Esophagus squamous epithelium (tissue), 4 donors: ENCODE measurements at regions not wholly inside any gene's neighbourhood (a gene's known extent, or its start where the extent isn't known, plus 50 kb on each side); places are given as distances from the start of the nearest gene placed in this dataset.

Experiments used
- POLR2A ChIP-seq, 4 donors: fragments of 450-650 bp; IDR thresholded peaks; one replicate each; pipeline ENCODE4 v1.6.1; 2017; ENCODE audit warnings: antibody characterized with exemption in 4 of 4, mild to moderate bottlenecking in 4 of 4, moderate library complexity in 3 of 4
- TF ChIP-seq, protein P1 (sequence below), 6 experiments: fragments of 450-650 bp in 4 of 6; fragments of 200-600 bp in 2 of 6; sonication (generic) in 2 of 6; IDR thresholded peaks; one replicate each; pipeline ENCODE4 v1.5.1; 2016 to 2019; ENCODE audit warnings: antibody characterized with exemption in 6 of 6, mild to moderate bottlenecking in 4 of 6, moderate library complexity in 4 of 6

DNA sequence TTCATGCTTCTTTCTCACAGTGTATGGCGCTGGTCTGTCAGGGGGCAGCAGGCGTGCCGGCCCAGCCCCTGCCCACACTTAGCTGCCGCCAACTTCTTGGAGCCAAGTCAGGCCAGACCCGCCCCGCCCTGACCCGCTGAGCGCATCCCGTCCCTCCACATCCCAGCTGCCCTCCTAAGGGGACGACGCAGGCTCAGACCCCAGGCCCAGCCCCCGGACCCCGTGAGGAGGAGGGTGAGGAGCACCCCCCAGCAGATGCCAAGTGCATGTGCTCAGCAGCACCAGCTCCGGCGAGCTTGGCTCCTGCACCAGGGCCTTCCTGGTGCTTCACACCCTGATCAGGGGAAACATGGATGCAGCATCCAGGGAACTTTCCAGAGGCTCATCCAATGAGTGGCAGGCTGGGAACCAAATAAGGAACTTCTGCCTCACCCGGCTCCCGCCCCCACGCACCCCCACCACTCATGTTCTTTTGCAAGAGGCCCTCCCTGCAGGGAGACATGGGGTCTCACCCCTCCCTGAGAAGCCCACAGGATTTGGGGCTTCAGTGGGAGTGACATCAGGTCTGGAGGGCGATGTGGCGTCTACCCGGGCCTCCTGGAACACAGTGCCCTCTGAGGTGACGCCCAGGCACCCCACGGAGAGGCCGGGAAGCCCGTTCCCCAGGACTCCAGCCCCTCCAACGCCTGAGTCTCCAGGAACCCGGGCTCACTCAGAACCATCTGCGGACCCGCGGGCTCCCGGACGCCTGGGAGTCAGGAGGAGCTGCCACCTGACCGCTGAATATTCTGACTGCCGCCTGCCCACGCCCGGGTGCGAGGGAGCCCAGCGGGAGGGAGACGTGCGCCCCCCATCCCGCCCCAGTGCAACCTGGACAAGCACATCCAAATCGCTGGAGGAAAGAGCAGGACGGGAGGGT is 70.0 kb upstream of the GALNT9 start:
- TF ChIP-seq, protein P1, sequence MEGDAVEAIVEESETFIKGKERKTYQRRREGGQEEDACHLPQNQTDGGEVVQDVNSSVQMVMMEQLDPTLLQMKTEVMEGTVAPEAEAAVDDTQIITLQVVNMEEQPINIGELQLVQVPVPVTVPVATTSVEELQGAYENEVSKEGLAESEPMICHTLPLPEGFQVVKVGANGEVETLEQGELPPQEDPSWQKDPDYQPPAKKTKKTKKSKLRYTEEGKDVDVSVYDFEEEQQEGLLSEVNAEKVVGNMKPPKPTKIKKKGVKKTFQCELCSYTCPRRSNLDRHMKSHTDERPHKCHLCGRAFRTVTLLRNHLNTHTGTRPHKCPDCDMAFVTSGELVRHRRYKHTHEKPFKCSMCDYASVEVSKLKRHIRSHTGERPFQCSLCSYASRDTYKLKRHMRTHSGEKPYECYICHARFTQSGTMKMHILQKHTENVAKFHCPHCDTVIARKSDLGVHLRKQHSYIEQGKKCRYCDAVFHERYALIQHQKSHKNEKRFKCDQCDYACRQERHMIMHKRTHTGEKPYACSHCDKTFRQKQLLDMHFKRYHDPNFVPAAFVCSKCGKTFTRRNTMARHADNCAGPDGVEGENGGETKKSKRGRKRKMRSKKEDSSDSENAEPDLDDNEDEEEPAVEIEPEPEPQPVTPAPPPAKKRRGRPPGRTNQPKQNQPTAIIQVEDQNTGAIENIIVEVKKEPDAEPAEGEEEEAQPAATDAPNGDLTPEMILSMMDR (IDR thresholded peaks at IDR 0.05) = no peak
- TF ChIP-seq POLR2A (IDR thresholded peaks at IDR 0.05) = no peak
